HL-60 (cell line): ENCODE measurements at regions not wholly inside any gene's neighbourhood (a gene's known extent, or its start where the extent isn't known, plus 50 kb on each side); places are given as distances from the start of the nearest gene placed in this dataset.

ENCODE experiments used
- CTCF ChIP-seq: IDR thresholded peaks from one replicate; pipeline ENCODE4 v1.5.1; 2011; ENCODE audit warnings: low read length, control low read depth, inconsistent platforms; ENCODE audit not compliant: insufficient read depth
- GABPA ChIP-seq: IDR thresholded peaks from 2 replicates; pipeline ENCODE4 v1.6.1; 2012; ENCODE audit warnings: low read depth
- POLR2AphosphoS5 ChIP-seq: IDR thresholded peaks from 2 replicates; pipeline ENCODE4 v1.6.1; 2012; ENCODE audit warnings: low read depth
- REST ChIP-seq: IDR thresholded peaks from 2 replicates; pipeline ENCODE4 v1.6.1; 2012; ENCODE audit warnings: low read depth; ENCODE audit not compliant: insufficient replicate concordance

GRCh38 chr16:22674832-22675191 lies 139.2 kb upstream of the HS3ST2 start:
- TF ChIP-seq CTCF (no peak), REST (no peak), POLR2AphosphoS5 (no peak), GABPA (no peak)
